ENCODE measurements at regions not wholly inside any gene's neighbourhood (a gene's known extent, or its start where the extent isn't known, plus 50 kb on each side); places are given as distances from the start of the nearest gene placed in this dataset.

- no peak overlapping the region for H3K4me3 Mint-ChIP-seq
- Histone ChIP-seq H4K5ac (ENCODE audit: insufficient read length, low read depth, low read length) (no peak overlapping the region), H3K4me2 (ENCODE audit: insufficient read depth, insufficient read length, low read length) (no peak overlapping the region), H3K79me2 (ENCODE audit: insufficient read depth, low read length) (no peaks in the 10 kb centered on the region), H2BK15ac (ENCODE audit: low read depth, low read length) (no peak overlapping the region), H4K91ac (ENCODE audit: insufficient read length, low read depth, low read length) (no peak overlapping the region), H3K56ac (ENCODE audit: insufficient read length, low read depth, low read length) (no peak overlapping the region), H3K9ac (ENCODE audit: extremely low read depth, insufficient read length, low read length) (no peak overlapping the region), H2BK5ac (ENCODE audit: insufficient read length, low read length) (no peak overlapping the region), H3K23me2 (ENCODE audit: insufficient read length, low read depth, low read length, poor library complexity, severe bottlenecking) (no peaks in the 10 kb centered on the region), H2BK20ac (ENCODE audit: low read depth, low read length, poor library complexity, severe bottlenecking) (no peak overlapping the region), H2BK12ac (ENCODE audit: insufficient read length, low read depth, low read length) (no peak overlapping the region), H3K18ac (ENCODE audit: insufficient read length, low read depth, low read length) (no peak overlapping the region), H2AK5ac (ENCODE audit: insufficient read length, low read length) (no peak overlapping the region), H3K27ac (ENCODE audit: insufficient read length, low read depth, low read length) (no peak overlapping the region), H3K79me1 (ENCODE audit: insufficient read depth, low read depth, low read length, poor library complexity, severe bottlenecking) (no peaks in the 10 kb centered on the region), H2BK120ac (ENCODE audit: low read depth, low read length, poor library complexity, severe bottlenecking) (no peak overlapping the region), H3K4me1 (ENCODE audit: insufficient read depth, low read length) (peaks cover 4% of the 10 kb centered on the region), H3T11ph (ENCODE audit: low read length) (no peak overlapping the region), H4K20me1 (ENCODE audit: control insufficient read depth, insufficient read depth, insufficient read length) (no peaks in the 10 kb centered on the region), H4K8ac (replicated peaks; ENCODE audit: insufficient read length, low read depth, low read length) (no peak overlapping the region), H3K9me3 (ENCODE audit: control insufficient read depth, low read depth, low read length) (no peaks in the 10 kb centered on the region), H3K27me3 (ENCODE audit: insufficient read depth, low read length) (no peaks in the 10 kb centered on the region), H3K23ac (ENCODE audit: insufficient read length, low read depth, low read length) (no peak overlapping the region), H3K4ac (ENCODE audit: low read depth, low read length) (no peak overlapping the region), H3K14ac (ENCODE audit: insufficient read depth, low read length) (no peak overlapping the region), H2AFZ (ENCODE audit: low read length) (no peak overlapping the region)
- no peaks in the 10 kb centered on the region; a peak in 1 of 7 replicates for H3K36me3 Mint-ChIP-seq (ENCODE audit: insufficient read depth in 1 of 3, low read depth in 3 of 3)
- H3K27ac Mint-ChIP-seq = peak overlapping the region in 1 of 3 experiments; percentile 5; a peak in 1 of 7 replicates
- no peak for TF ChIP-seq CTCF (conservative IDR thresholded peaks at IDR 0.05)
- H3K27me3 Mint-ChIP-seq (ENCODE audit: low read depth) = no peaks in the 10 kb centered on the region
- no peaks in the 10 kb centered on the region; a peak in 1 of 5 replicates for H3K9me3 Mint-ChIP-seq
- H3K4me1 Mint-ChIP-seq = peaks cover 21 to 29% of the 10 kb centered on the region in 2 experiments
- DNase-seq = no peak
These were observed 121.0 kb upstream of the MBNL1 start for GRCh38 chr3:152147748-152148147.

Data from H9 (cell line).